Sigmoid colon (tissue), 3 donors: ENCODE measurements at regions not wholly inside any gene's neighbourhood (a gene's known extent, or its start where the extent isn't known, plus 50 kb on each side); places are given as distances from the start of the nearest gene placed in this dataset.

Source experiments
- CTCF ChIP-seq, 4 experiments: fragments of 450-650 bp in 3 of 4; fragments of 200-600 bp in 1 of 4; IDR thresholded peaks; one replicate each; pipeline ENCODE4 v1.5.1; 2016 to 2019; ENCODE audit warnings: antibody characterized with exemption in 4 of 4, mild to moderate bottlenecking in 3 of 4, moderate library complexity in 2 of 4
- POLR2A ChIP-seq, 2 donors: fragments of 450-650 bp; IDR thresholded peaks; one replicate each; pipeline ENCODE4 v1.6.1; 2016; ENCODE audit warnings: antibody characterized with exemption in 2 of 2, mild to moderate bottlenecking in 2 of 2, moderate library complexity in 2 of 2

DNA sequence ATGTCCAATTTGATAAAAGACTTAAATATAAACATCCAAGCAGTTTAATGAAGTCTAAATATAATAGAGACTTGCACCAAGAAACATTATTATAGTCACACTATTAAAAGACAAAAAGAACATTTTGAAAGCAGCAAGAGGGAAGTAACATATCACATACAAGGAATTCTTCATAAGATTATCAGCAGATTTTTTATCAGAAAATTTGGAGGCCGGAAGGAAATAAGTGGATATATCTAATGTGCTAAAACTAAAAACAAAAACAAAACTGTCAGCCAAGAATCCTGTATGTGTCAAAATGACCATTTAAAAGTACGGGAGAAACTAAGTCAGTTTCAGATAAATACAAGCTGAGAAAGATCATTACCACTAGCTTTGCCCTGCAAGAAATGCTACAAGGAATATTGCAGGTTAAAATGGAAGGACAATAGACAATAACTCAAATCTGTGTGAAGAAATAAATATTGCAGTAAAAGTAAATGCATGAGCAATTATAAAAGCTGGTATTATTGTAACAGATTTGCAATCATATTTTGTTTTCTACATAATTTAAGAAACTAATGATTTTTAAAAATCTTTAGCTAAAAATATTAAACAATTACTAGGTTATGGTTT lies 1665.9 kb upstream of the PCDH20 start:
- TF ChIP-seq CTCF (IDR thresholded peaks at IDR 0.05), result no peak
- TF ChIP-seq POLR2A (IDR thresholded peaks at IDR 0.05), result no peak
